Right atrium auricular region (tissue), 2 donors: ENCODE measurements at regions not wholly inside any gene's neighbourhood (a gene's known extent, or its start where the extent isn't known, plus 50 kb on each side); places are given as distances from the start of the nearest gene placed in this dataset.

ENCODE experiments used
- DNase-seq: peaks from one replicate; pipeline ENCODE4 v3.0.0-alpha.2; 2019; ENCODE audit warnings: low spot score
- H3K27ac ChIP-seq, 2 donors: fragments of 200-600 bp; sonication (generic); 1 replicate in 1 of 2; 2 replicates in 1 of 2; pipeline ENCODE4 v1.5.1; 2016 to 2019
- H3K27me3 ChIP-seq, 2 donors: fragments of 200-600 bp; sonication (generic); one replicate each; pipeline versions ENCODE4 v1.5.1 to v1.6.0; 2017 to 2019
- H3K36me3 ChIP-seq: fragments of 200-600 bp; sonication (generic); one replicate; pipeline ENCODE4 v1.5.1; 2016
- H3K4me1 ChIP-seq, 2 donors: fragments of 200-600 bp; sonication (generic); one replicate each; pipeline versions ENCODE4 v1.5.1 to v1.6.0; 2017 to 2019
- H3K4me3 ChIP-seq, 2 donors: fragments of 200-600 bp; sonication (generic); 1 replicate in 1 of 2; 2 replicates in 1 of 2; pipeline ENCODE4 v1.5.1; 2017 to 2019; ENCODE audit warnings: mild to moderate bottlenecking in 1 of 2, moderate library complexity in 1 of 2
- H3K9me3 ChIP-seq, 2 donors: fragments of 200-600 bp; sonication (generic); one replicate each; pipeline ENCODE4 v1.5.1; 2019
- TF ChIP-seq, protein P1 (sequence below), 2 donors: fragments of 200-600 bp; sonication (generic); IDR thresholded peaks; one replicate each; pipeline ENCODE4 v1.5.1; 2019; ENCODE audit warnings: antibody characterized with exemption in 2 of 2

GRCh38 chr4:66059556-66059955 lies 389.3 kb upstream of the EPHA5 start:
- Histone ChIP-seq H3K4me3 (no peak overlapping the region), H3K27ac (no peak overlapping the region), H3K9me3 (no peaks in the 10 kb centered on the region), H3K27me3 (no peaks in the 10 kb centered on the region), H3K4me1 (no peaks in the 10 kb centered on the region), H3K36me3 (no peaks in the 10 kb centered on the region)
- TF ChIP-seq, protein P1, sequence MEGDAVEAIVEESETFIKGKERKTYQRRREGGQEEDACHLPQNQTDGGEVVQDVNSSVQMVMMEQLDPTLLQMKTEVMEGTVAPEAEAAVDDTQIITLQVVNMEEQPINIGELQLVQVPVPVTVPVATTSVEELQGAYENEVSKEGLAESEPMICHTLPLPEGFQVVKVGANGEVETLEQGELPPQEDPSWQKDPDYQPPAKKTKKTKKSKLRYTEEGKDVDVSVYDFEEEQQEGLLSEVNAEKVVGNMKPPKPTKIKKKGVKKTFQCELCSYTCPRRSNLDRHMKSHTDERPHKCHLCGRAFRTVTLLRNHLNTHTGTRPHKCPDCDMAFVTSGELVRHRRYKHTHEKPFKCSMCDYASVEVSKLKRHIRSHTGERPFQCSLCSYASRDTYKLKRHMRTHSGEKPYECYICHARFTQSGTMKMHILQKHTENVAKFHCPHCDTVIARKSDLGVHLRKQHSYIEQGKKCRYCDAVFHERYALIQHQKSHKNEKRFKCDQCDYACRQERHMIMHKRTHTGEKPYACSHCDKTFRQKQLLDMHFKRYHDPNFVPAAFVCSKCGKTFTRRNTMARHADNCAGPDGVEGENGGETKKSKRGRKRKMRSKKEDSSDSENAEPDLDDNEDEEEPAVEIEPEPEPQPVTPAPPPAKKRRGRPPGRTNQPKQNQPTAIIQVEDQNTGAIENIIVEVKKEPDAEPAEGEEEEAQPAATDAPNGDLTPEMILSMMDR (IDR thresholded peaks at IDR 0.05): no peak
- no peak for DNase-seq

GRCh38 chr4:66059136-66059535 lies 388.8 kb upstream of the EPHA5 start:
- Histone ChIP-seq H3K36me3 (no peaks in the 10 kb centered on the region), H3K4me1 (no peaks in the 10 kb centered on the region), H3K27ac (no peak overlapping the region), H3K9me3 (no peaks in the 10 kb centered on the region), H3K4me3 (no peak overlapping the region), H3K27me3 (no peaks in the 10 kb centered on the region)
- TF ChIP-seq, protein P1 (IDR thresholded peaks at IDR 0.05): no peak
- DNase-seq: no peak

- Histone ChIP-seq H3K27me3 (no peaks in the 10 kb centered on the region), H3K4me1 (no peaks in the 10 kb centered on the region), H3K36me3 (no peaks in the 10 kb centered on the region), H3K4me3 (no peak overlapping the region), H3K9me3 (no peaks in the 10 kb centered on the region), H3K27ac (no peak overlapping the region)
- TF ChIP-seq, protein P1 (IDR thresholded peaks at IDR 0.05): no peak
- DNase-seq: no peak
Measured at GRCh38 chr4:66055999-66056398, 385.7 kb upstream of the EPHA5 start.

DNA sequence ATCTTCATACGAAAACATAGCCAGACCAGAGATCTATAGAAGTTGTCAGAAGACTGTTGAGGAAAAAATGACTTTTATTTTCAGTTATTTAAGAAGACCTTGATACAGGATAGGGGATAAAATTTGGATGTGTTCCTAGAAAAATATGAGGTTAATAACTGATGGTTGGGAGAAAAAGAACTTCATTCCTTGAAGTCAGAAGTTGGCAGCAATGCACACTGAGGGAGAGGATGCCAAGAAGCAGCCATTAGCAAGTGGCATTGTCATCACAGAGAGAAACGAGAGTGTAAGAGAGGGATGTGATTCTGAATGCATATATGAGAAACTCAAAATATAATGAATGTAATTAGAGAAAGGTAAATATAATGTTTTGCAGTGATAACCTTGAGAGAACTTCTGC lies 382.1 kb upstream of the EPHA5 start:
- Histone ChIP-seq H3K9me3 (no peaks in the 10 kb centered on the region), H3K36me3 (no peaks in the 10 kb centered on the region), H3K27ac (no peak overlapping the region), H3K4me3 (no peak overlapping the region), H3K27me3 (no peaks in the 10 kb centered on the region), H3K4me1 (no peaks in the 10 kb centered on the region)
- DNase-seq: no peak
- TF ChIP-seq, protein P1 (IDR thresholded peaks at IDR 0.05): no peak

GRCh38 chr4:66048861-66049260 lies 378.6 kb upstream of the EPHA5 start:
- no peak for DNase-seq
- Histone ChIP-seq H3K27ac (no peak overlapping the region), H3K9me3 (no peaks in the 10 kb centered on the region), H3K27me3 (no peaks in the 10 kb centered on the region), H3K4me1 (no peaks in the 10 kb centered on the region), H3K36me3 (no peaks in the 10 kb centered on the region), H3K4me3 (no peak overlapping the region)
- TF ChIP-seq, protein P1 (IDR thresholded peaks at IDR 0.05): no peak

DNA sequence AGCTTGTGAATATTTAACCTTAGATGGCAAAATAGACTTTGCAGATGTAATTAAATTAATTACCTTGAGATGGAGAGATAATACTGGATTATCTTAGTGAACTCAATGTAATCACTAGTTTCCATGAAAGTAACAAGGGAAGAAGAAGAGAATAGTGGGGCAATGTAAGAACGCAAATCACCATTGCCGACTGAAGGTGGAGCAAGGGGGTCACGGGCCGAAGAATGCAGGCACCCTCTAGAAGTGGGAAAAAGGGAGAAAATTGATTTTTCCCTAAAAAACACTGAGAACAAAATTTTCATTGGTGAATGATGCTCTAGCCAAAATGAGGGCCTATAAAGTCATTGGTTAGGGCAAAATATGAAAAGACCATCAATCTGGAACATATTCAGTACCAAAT lies 375.6 kb upstream of the EPHA5 start:
- TF ChIP-seq, protein P1 (IDR thresholded peaks at IDR 0.05): no peak
- DNase-seq: no peak
- H3K4me1 ChIP-seq: no peaks in the 10 kb centered on the region
- H3K9me3 ChIP-seq: no peaks in the 10 kb centered on the region
- no peak overlapping the region for H3K27ac ChIP-seq
- H3K36me3 ChIP-seq: no peaks in the 10 kb centered on the region
- no peaks in the 10 kb centered on the region for H3K27me3 ChIP-seq
- H3K4me3 ChIP-seq: no peak overlapping the region
